AG04449 (cell line): ENCODE measurements at regions not wholly inside any gene's neighbourhood (a gene's known extent, or its start where the extent isn't known, plus 50 kb on each side); places are given as distances from the start of the nearest gene placed in this dataset.
"Not testable (repeated sequence)": the region's sequence is repeated elsewhere in the genome, so short reads cannot be mapped to it uniquely, and the experiment has no call there.

Source experiments
- CTCF ChIA-PET: fragments of 350-600 bp; formaldehyde crosslinking; extraction: SDS; loops from one replicate; lab custom pipeline; 2021; ENCODE audit warnings: antibody characterized with exemption; lab: Yijun Ruan, JAX
- POLR2A ChIA-PET: fragments of 400-600, 350-600 bp; formaldehyde crosslinking; extraction: SDS; loops from one replicate; lab custom pipeline; 2020; ENCODE audit warnings: antibody characterized with exemption, inconsistent platforms; lab: Yijun Ruan, JAX
- DNase-seq: peaks from one replicate; pipeline ENCODE4 v3.0.0-alpha.2; 2010; ENCODE audit warnings: low read depth, low spot score
- H3K4me3 ChIP-seq: 2 replicates; pipeline ENCODE4 v1.5.1; 2011; ENCODE audit warnings: low read depth, mild to moderate bottlenecking, control low read depth, low read length
- CTCF ChIP-seq: IDR thresholded peaks from one replicate; pipeline ENCODE4 v1.5.1; 2011; ENCODE audit warnings: mild to moderate bottlenecking, moderate library complexity, low read length, control low read depth, inconsistent platforms; ENCODE audit not compliant: insufficient read depth; ENCODE audit errors: missing control alignments

- ChIA-PET CTCF (no interaction called here), POLR2A (no interaction called here)
- H3K4me3 ChIP-seq = no peak overlapping the region
- no peak for TF ChIP-seq CTCF
- no peak for DNase-seq
These were observed 1567.2 kb upstream of the PRR20A start for GRCh38 chr13:55573565-55573964.

- H3K4me3 ChIP-seq = no peak overlapping the region
- no peak for DNase-seq
- no peak for TF ChIP-seq CTCF
- ChIA-PET CTCF (no interaction called here), POLR2A (no interaction called here)
These were observed 1564.3 kb upstream of the PRR20A start for GRCh38 chr13:55576389-55576788.

GRCh38 chr13:55577082-55577846, 1563.5 kb upstream of the PRR20A start:
- DNase-seq = no peak
- TF ChIP-seq CTCF = no peak
- CTCF ChIA-PET = no interaction called here
- H3K4me3 ChIP-seq = no peak overlapping the region
- POLR2A ChIA-PET = no interaction called here

- POLR2A ChIA-PET = no interaction called here
- DNase-seq = no peak
- TF ChIP-seq CTCF = no peak
- CTCF ChIA-PET = no interaction called here
- H3K4me3 ChIP-seq = no peak overlapping the region
These were observed 1562.9 kb upstream of the PRR20A start for GRCh38 chr13:55577847-55578210.

- H3K4me3 ChIP-seq, DNase-seq, CTCF ChIA-PET, POLR2A ChIA-PET: not testable (repeated sequence)
These were observed 1558.4 kb upstream of the PRR20A start for GRCh38 chr13:55582294-55582693.

GRCh38 chr13:55583953-55584593, 1556.6 kb upstream of the PRR20A start:
- POLR2A ChIA-PET = no interaction called here

More at GRCh38 chr13:55583953-55584593, 1556.6 kb upstream of the PRR20A start:
- CTCF ChIA-PET = no interaction called here
- no peak overlapping the region for H3K4me3 ChIP-seq
- TF ChIP-seq CTCF = no peak
- DNase-seq = no peak
